GM20000 (cell line): ENCODE measurements at regions not wholly inside any gene's neighbourhood (a gene's known extent, or its start where the extent isn't known, plus 50 kb on each side); places are given as distances from the start of the nearest gene placed in this dataset.

ENCODE experiments used
- DNase-seq: peaks from one replicate; pipeline ENCODE4 v3.0.0; 2012; ENCODE audit warnings: low spot score
- TF ChIP-seq, protein P1 (sequence below): IDR thresholded peaks from 2 replicates; pipeline ENCODE4 v1.5.1; 2012; ENCODE audit warnings: mild to moderate bottlenecking, control low read depth; ENCODE audit errors: extremely low read depth, missing control alignments

GRCh38 chr11:111097191-111097590, 148.3 kb upstream of the POU2AF2 start:
- DNase-seq, result no peak
- TF ChIP-seq, protein P1, sequence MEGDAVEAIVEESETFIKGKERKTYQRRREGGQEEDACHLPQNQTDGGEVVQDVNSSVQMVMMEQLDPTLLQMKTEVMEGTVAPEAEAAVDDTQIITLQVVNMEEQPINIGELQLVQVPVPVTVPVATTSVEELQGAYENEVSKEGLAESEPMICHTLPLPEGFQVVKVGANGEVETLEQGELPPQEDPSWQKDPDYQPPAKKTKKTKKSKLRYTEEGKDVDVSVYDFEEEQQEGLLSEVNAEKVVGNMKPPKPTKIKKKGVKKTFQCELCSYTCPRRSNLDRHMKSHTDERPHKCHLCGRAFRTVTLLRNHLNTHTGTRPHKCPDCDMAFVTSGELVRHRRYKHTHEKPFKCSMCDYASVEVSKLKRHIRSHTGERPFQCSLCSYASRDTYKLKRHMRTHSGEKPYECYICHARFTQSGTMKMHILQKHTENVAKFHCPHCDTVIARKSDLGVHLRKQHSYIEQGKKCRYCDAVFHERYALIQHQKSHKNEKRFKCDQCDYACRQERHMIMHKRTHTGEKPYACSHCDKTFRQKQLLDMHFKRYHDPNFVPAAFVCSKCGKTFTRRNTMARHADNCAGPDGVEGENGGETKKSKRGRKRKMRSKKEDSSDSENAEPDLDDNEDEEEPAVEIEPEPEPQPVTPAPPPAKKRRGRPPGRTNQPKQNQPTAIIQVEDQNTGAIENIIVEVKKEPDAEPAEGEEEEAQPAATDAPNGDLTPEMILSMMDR, result no peak

DNA sequence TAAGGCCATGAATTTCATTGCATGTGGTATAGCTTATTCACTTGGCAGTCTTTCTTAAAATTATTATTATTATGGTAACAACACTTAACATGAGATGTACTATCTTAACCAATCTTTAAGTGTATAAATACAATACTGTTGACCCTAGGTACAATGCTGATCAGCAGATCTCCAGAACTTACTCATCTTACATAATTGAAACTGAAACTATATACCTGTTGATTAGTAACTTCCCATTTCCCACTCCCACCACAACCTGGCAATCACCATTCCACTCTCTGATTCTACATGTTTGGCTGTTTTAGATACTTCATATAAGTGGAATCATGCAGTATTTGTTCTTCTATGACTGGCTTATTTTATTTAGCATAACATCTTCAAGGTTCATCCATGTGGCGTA, 150.2 kb upstream of the POU2AF2 start:
- no peak for DNase-seq
- TF ChIP-seq, protein P1, result no peak

- TF ChIP-seq, protein P1, result no peak
- DNase-seq, result no peak
Measured at GRCh38 chr11:111093061-111093460, 152.5 kb upstream of the POU2AF2 start.

DNA sequence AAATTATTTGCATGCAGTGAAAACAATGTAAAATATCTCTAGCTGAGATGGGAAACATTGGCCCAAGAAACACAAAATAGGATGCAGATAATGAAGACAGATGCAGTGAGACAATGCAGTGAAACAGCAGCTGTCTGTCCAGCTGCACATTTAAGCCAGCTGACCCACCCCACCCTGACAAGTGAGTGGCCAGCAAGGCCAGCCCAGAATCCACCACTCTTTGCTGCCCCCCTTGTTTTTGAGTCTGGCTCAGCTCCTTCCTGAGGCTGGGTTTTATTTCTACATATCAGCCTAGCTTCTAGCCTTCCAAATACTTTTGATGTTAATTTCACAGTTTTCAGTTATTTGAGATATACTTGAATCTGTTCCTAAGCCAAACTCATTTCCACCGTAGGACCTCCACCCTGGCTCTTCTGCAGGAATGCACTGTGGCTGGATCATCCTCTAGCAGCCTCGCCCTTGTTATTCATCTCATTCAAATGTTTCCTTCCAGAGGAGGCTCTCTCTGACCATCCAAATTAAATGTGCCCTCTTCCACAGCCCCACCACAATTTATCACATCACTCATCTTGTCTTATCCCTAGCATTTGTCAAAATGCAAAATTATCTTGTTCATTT, 154.1 kb upstream of the POU2AF2 start:
- TF ChIP-seq, protein P1, result no peak
- no peak for DNase-seq

DNA sequence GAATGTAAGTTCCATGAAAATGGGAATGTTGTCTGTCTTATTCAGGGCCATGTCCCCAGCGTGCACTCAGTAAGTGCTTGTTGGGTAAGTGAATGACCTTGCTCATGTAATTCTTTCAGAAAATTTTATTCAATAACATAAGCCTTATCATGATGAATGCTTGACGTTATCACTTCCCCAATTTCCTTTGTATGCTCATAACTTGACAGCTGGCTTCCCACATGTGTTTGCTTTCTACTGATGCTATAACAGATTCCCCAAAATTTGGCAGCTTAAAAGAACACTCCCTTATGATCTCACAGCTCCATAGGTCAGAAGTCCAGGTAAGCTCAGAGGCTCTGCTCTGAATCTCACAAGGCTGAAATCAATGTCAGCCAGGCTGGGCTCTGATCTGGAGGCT, 155.8 kb upstream of the POU2AF2 start:
- TF ChIP-seq, protein P1, result no peak
- no peak for DNase-seq

DNA sequence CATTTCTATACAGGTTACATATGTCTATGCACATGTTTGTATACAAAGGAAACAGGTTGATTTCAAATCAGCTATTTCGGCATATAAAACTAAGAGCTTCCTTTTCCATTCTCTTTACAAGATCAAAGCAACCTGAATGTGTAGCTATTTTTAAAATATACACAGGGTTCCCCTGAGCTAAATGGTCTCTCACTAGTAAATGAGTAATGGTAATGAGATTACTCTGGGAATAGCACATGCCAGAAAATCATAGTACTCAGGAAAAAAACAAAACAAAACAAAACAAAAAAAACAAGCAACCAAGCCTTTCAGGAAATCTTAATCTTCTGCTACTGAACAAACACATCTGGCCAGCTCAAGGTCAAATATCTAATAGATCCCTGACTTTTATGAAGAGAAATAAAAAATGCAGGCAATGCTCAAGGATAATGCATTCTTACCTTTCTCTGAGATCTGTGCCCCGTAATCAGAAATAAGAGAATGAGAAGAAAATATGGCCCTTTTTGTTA, 156.6 kb upstream of the POU2AF2 start:
- no peak for DNase-seq
- TF ChIP-seq, protein P1, result no peak

DNA sequence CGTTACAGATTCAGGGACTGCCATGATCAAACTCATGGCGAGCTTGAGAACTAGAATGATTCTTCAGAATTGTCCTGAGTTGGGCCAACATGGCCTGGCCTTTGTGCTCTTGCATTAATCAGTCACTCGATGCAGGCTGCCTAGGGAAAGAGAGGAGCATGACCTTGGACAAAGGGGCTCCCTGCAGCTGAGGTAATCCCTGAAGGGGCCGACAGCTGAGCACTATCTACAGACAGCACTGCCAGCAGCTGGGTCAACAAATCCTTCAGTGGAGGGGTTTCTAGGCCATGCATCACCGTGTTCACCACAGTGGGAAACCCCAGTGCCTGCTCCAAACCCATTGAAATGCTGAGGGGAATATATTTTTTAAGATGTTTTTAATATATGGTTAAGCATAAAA, 159.5 kb upstream of the POU2AF2 start:
- no peak for DNase-seq
- TF ChIP-seq, protein P1, result no peak
